Ishikawa (cell line): ENCODE measurements at regions not wholly inside any gene's neighbourhood (a gene's known extent, or its start where the extent isn't known, plus 50 kb on each side); places are given as distances from the start of the nearest gene placed in this dataset.

Source experiments
- EGR1 ChIP-seq: IDR thresholded peaks from 2 replicates; pipeline ENCODE4 v1.6.1; 2012
- EP300 ChIP-seq: IDR thresholded peaks from 2 replicates; pipeline ENCODE4 v1.6.1; 2012; ENCODE audit warnings: borderline replicate concordance
- FOXM1 ChIP-seq: IDR thresholded peaks from 2 replicates; pipeline ENCODE4 v1.6.1; 2012; ENCODE audit warnings: low read depth, borderline replicate concordance
- NFIC ChIP-seq: IDR thresholded peaks from 2 replicates; pipeline ENCODE4 v1.6.1; 2012
- RAD21 ChIP-seq: IDR thresholded peaks from 2 replicates; pipeline ENCODE4 v1.6.1; 2012; ENCODE audit warnings: low read depth
- REST ChIP-seq: IDR thresholded peaks from 2 replicates; pipeline ENCODE4 v1.6.1; 2012; ENCODE audit warnings: low read depth, mild to moderate bottlenecking
- TAF1 ChIP-seq: IDR thresholded peaks from 2 replicates; pipeline ENCODE4 v1.6.1; 2012; ENCODE audit warnings: low read depth, mild to moderate bottlenecking
- TCF12 ChIP-seq: IDR thresholded peaks from 2 replicates; pipeline ENCODE4 v1.6.1; 2012; ENCODE audit warnings: low read depth
- TEAD4 ChIP-seq: IDR thresholded peaks from 2 replicates; pipeline ENCODE4 v1.6.1; 2012
- USF1 ChIP-seq: IDR thresholded peaks from 2 replicates; pipeline ENCODE4 v1.6.1; 2012
- ZBTB7A ChIP-seq: IDR thresholded peaks from 2 replicates; pipeline ENCODE4 v1.6.1; 2012; ENCODE audit warnings: low read depth

- no peak for TF ChIP-seq TAF1
- no peak for TF ChIP-seq EP300
- TF ChIP-seq NFIC = no peak
- no peak for TF ChIP-seq EGR1
- TF ChIP-seq ZBTB7A = no peak
- TF ChIP-seq TEAD4 = no peak
- no peak for TF ChIP-seq REST
- TF ChIP-seq TCF12 = no peak
- TF ChIP-seq RAD21 = no peak
- no peak for TF ChIP-seq USF1
- TF ChIP-seq FOXM1 = no peak
Observed at GRCh38 chr18:56291294-56291693, 347.1 kb downstream of the TXNL1 start.
